Caco-2 (cell line): ENCODE measurements at regions not wholly inside any gene's neighbourhood (a gene's known extent, or its start where the extent isn't known, plus 50 kb on each side); places are given as distances from the start of the nearest gene placed in this dataset.

Experiments
- BruUV-seq: library from RNA; stranded (reverse); fragments of 400-500 nt; replicated peaks from 2 replicates; lab custom pipeline; 2021; lab: Mats Ljungman, UMichigan
- CTCF ChIA-PET: fragments of 300-600 bp; sonication (Branson Sonifier 250); formaldehyde crosslinking; loops from one replicate; lab custom pipeline; 2022; ENCODE audit warnings: antibody characterized with exemption; lab: Charles Lee
- POLR2A ChIA-PET: fragments of 300-600 bp; sonication (Branson Sonifier 250); formaldehyde crosslinking; loops from one replicate; lab custom pipeline; 2022; ENCODE audit warnings: antibody characterized with exemption; lab: Charles Lee
- DNase-seq, 2 experiments: peaks; one replicate each; pipeline versions ENCODE4 v3.0.0 to v3.0.0-alpha.2; 2020 to 2022
- H3K27me3 ChIP-seq: replicated peaks from 2 replicates; pipeline ENCODE4 v1.6.0; 2011; ENCODE audit warnings: low read length; ENCODE audit not compliant: control insufficient read depth, insufficient read depth
- H3K36me3 ChIP-seq: 2 replicates; pipeline ENCODE4 v1.5.1; 2011; ENCODE audit warnings: low read length; ENCODE audit not compliant: control insufficient read depth, insufficient read depth
- H3K4me1 ChIP-seq: fragments of 250-450 bp; sonication (Bioruptor Pico); 2 replicates; pipeline ENCODE4 v1.5.1; 2020; ENCODE audit warnings: mild to moderate bottlenecking
- H3K4me3 ChIP-seq: 2 replicates; pipeline ENCODE4 v1.5.1; 2011; ENCODE audit warnings: low read depth, mild to moderate bottlenecking, control low read depth, low read length
- H3K9me3 ChIP-seq: fragments of 250-450 bp; sonication (Bioruptor Pico); 2 replicates; pipeline ENCODE4 v1.5.1; 2020; ENCODE audit warnings: mild to moderate bottlenecking, moderate library complexity
- H3K27ac Mint-ChIP-seq: one replicate; pipeline ENCODE4 v1.8.0; 2022; ENCODE audit warnings: mixed read lengths; ENCODE audit not compliant: unreplicated experiment
- H3K27me3 Mint-ChIP-seq: one replicate; pipeline ENCODE4 v1.8.0; 2022; ENCODE audit warnings: mixed read lengths; ENCODE audit not compliant: insufficient read depth, unreplicated experiment
- H3K36me3 Mint-ChIP-seq: one replicate; pipeline ENCODE4 v1.8.0; 2022; ENCODE audit warnings: mild to moderate bottlenecking, mixed read lengths; ENCODE audit not compliant: insufficient read depth, unreplicated experiment
- H3K4me1 Mint-ChIP-seq: one replicate; pipeline ENCODE4 v1.8.0; 2022; ENCODE audit warnings: low read depth, mixed read lengths; ENCODE audit not compliant: unreplicated experiment
- H3K4me3 Mint-ChIP-seq: one replicate; pipeline ENCODE4 v1.8.0; 2022; ENCODE audit warnings: mild to moderate bottlenecking, moderate library complexity, mixed read lengths; ENCODE audit not compliant: unreplicated experiment
- H3K9me3 Mint-ChIP-seq: one replicate; pipeline ENCODE4 v1.8.0; 2022; ENCODE audit warnings: mixed read lengths; ENCODE audit not compliant: unreplicated experiment
- intact Hi-C: fragments of 100-400 bp; cut with micrococcal nuclease; formaldehyde crosslinking; loops from one replicate; pipeline ENCODE4 v1.10.0; 2022; ENCODE audit not compliant: unreplicated experiment
- TF ChIP-seq, protein P1 (sequence below), 2 experiments: fragments of 200-600 bp in 1 of 2; IDR thresholded peaks; 1 replicate in 1 of 2; 2 replicates in 1 of 2; pipeline versions ENCODE4 v1.5.1 to v1.8.0; 2011 to 2022; ENCODE audit warnings: antibody characterized with exemption in 1 of 2, control low read depth in 1 of 2, inconsistent platforms in 1 of 2, low read depth in 1 of 2, low read length in 1 of 2, mild to moderate bottlenecking in 1 of 2, moderate library complexity in 1 of 2; ENCODE audit not compliant: insufficient read depth in 1 of 2, severe bottlenecking in 1 of 2, unreplicated experiment in 1 of 2

DNA sequence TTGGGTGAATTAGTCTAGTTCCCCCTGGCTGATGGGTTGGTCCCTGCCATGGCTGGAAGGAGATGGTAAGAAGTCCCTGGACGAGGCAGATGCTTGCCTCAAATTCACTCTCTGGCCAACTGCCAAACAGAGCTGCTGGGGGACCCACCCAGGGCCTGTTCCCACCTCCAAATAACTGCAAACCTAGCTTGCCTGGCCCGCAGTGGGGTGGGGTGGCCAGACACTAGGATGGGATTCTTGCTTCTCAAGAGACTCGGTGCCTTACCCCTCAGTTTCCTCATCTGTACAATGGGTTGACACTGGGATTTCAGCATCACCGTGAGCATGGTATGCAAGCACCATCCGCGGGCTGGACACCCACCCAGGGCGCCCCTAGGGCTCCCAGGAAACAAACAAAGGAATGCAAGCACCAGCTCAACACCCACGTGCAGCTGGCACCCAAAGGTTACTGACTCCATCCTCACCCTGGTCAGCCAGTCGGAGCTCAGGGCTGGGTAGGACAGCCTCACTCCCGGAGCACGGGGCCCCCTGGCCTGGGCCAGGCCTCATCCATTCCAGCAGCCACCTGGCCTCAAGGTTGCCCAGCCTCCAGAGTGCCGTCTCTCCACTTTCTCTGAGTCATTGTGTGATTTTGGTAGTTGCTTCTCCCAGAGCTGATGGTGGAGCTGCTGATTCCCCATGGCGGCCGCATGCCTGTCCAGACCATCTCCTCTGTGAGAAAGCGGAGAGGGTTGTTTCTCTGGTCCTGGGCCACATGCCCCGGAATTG lies 205.2 kb upstream of the RTL1 start:
- ChIA-PET POLR2A (no interaction called here), CTCF (no interaction called here)
- Histone ChIP-seq H3K36me3 (no peaks in the 10 kb centered on the region), H3K4me3 (no peak overlapping the region), H3K9me3 (no peaks in the 10 kb centered on the region), H3K27me3 (no peaks in the 10 kb centered on the region), H3K4me1 (no peaks in the 10 kb centered on the region)
- Mint-ChIP-seq H3K36me3 (no peaks in the 10 kb centered on the region), H3K27me3 (no peaks in the 10 kb centered on the region), H3K4me3 (no peak overlapping the region), H3K4me1 (no peaks in the 10 kb centered on the region), H3K9me3 (peaks cover 19% of the 10 kb centered on the region), H3K27ac (no peak overlapping the region)
- BruUV-seq = no TSS peak
- DNase-seq = no peak
- intact Hi-C loops = no loop called here
- TF ChIP-seq, protein P1, sequence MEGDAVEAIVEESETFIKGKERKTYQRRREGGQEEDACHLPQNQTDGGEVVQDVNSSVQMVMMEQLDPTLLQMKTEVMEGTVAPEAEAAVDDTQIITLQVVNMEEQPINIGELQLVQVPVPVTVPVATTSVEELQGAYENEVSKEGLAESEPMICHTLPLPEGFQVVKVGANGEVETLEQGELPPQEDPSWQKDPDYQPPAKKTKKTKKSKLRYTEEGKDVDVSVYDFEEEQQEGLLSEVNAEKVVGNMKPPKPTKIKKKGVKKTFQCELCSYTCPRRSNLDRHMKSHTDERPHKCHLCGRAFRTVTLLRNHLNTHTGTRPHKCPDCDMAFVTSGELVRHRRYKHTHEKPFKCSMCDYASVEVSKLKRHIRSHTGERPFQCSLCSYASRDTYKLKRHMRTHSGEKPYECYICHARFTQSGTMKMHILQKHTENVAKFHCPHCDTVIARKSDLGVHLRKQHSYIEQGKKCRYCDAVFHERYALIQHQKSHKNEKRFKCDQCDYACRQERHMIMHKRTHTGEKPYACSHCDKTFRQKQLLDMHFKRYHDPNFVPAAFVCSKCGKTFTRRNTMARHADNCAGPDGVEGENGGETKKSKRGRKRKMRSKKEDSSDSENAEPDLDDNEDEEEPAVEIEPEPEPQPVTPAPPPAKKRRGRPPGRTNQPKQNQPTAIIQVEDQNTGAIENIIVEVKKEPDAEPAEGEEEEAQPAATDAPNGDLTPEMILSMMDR (IDR thresholded peaks at IDR 0.05; ENCODE audit: insufficient read depth in 1 of 2, low read depth in 1 of 2, low read length in 1 of 2, severe bottlenecking in 1 of 2, unreplicated experiment in 1 of 2) = no peak

DNA sequence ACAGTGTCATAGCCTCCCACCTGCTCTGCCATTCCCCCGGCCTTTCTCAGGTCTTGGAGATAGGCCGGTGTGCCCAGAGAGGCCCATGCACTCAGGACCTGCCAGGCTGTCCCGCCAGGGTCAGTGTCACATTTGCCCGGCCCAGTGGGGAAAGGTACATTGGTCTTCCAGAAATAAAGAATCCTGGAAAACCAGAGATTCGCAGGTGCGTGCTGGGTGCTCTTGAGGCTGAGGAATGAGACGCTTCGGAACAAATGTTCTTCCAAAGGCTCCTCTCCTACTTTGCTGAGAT lies 205.8 kb upstream of the RTL1 start:
- POLR2A ChIA-PET = no interaction called here
- Mint-ChIP-seq H3K4me1 (no peaks in the 10 kb centered on the region), H3K4me3 (no peak overlapping the region), H3K27ac (no peak overlapping the region), H3K27me3 (no peaks in the 10 kb centered on the region), H3K36me3 (no peaks in the 10 kb centered on the region), H3K9me3 (peaks cover 19% of the 10 kb centered on the region)
- no TSS peak for BruUV-seq
- Histone ChIP-seq H3K9me3 (no peaks in the 10 kb centered on the region), H3K36me3 (no peaks in the 10 kb centered on the region), H3K27me3 (no peaks in the 10 kb centered on the region), H3K4me3 (no peak overlapping the region), H3K4me1 (no peaks in the 10 kb centered on the region)
- TF ChIP-seq, protein P1 (IDR thresholded peaks at IDR 0.05; ENCODE audit: insufficient read depth in 1 of 2, low read depth in 1 of 2, low read length in 1 of 2, severe bottlenecking in 1 of 2, unreplicated experiment in 1 of 2) = no peak
- intact Hi-C loops = no loop called here
- DNase-seq = no peak
- CTCF ChIA-PET = no interaction called here

DNA sequence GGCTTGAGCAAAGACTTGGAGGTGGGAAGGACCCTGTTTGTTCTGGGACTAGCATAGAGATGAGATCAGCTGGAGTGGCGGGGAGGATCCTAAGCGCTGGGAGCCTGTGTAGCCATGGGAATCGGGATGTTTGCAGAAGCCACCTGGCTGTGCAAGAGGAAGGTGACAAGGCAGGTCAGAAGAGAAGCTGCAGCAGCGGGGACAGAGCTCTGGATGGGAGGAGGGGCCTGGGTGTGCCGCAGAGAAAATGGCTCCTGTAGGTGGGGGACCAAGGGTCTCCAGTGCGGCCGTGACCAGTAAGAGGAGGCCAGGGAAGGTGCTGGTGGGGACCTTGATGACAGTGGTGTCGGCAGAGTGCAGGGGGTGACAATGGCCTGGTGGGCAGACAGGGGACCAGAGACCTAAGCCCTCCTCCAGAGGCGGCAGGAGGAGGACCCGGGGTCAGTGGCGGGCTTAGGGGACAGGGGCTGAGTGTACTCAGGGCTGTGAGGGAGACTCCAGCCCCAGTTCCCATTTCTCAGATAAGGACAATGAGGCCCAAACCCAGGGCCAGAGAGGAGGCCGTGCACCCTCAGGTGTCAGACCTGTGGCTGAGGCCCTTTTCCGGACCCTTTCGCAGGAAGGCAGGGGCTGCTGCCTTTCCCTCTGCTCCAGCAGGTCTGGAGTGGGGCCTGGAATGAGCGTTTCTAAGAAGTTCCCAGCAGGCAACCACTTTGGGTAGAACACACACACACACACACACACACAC lies 206.6 kb upstream of the RTL1 start:
- Mint-ChIP-seq H3K9me3 (peaks cover 19% of the 10 kb centered on the region), H3K27me3 (peaks cover 3% of the 10 kb centered on the region), H3K27ac (peak overlapping the region; percentile 35), H3K36me3 (no peaks in the 10 kb centered on the region), H3K4me3 (no peak overlapping the region), H3K4me1 (no peaks in the 10 kb centered on the region)
- H3K27me3 ChIP-seq = no peaks in the 10 kb centered on the region
- TF ChIP-seq, protein P1 (IDR thresholded peaks at IDR 0.05; ENCODE audit: insufficient read depth in 1 of 2, low read depth in 1 of 2, low read length in 1 of 2, severe bottlenecking in 1 of 2, unreplicated experiment in 1 of 2) = no peak
- intact Hi-C loops = no loop called here
- ChIA-PET POLR2A (no interaction called here), CTCF (no interaction called here)
- H3K36me3 ChIP-seq = no peaks in the 10 kb centered on the region
- no peak overlapping the region for H3K4me3 ChIP-seq
- H3K4me1 ChIP-seq = no peaks in the 10 kb centered on the region
- no peak for DNase-seq
- BruUV-seq = no TSS peak
- no peaks in the 10 kb centered on the region for H3K9me3 ChIP-seq
